ENCODE measurements at regions not wholly inside any gene's neighbourhood (a gene's known extent, or its start where the extent isn't known, plus 50 kb on each side); places are given as distances from the start of the nearest gene placed in this dataset.
"Not testable (repeated sequence)": the region's sequence is repeated elsewhere in the genome, so short reads cannot be mapped to it uniquely, and the experiment has no call there.

DNA sequence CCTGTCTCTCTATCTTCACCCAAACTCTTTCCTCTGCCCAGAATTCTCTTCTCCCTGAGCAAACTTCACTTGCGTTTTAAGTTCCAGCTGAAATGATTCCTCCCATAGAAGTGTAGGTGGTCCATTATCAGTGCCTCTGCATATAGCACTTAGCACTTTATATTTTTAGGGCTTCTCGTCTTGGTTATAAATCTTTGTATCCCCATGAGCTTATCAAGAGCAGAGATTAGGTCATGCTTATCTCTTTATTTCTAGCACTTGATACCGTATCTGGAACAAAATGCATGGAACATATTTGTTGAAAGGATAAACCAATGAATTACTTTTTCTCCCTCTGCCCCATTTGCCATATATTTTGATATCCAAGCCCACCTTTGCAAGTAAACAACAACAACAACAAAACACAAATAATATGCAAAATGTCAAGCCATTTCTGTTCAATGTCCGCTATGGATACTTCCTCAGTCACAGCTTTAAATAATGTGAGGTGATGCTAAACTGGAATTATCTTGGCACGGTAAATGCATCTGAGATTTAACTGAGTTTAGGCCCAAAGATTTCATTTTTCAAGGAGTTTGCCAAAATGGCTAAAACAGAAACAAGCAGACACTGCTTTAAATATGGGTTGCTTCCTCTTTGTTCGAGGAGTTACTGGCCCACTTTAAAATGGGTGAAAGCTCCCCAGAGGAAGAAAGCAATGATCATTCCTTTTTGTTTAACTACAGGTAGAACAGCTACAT lies 106.2 kb upstream of the STMND1 start:
- no peak for DNase-seq (ENCODE audit: low spot score)
- TF ChIP-seq, protein P1, sequence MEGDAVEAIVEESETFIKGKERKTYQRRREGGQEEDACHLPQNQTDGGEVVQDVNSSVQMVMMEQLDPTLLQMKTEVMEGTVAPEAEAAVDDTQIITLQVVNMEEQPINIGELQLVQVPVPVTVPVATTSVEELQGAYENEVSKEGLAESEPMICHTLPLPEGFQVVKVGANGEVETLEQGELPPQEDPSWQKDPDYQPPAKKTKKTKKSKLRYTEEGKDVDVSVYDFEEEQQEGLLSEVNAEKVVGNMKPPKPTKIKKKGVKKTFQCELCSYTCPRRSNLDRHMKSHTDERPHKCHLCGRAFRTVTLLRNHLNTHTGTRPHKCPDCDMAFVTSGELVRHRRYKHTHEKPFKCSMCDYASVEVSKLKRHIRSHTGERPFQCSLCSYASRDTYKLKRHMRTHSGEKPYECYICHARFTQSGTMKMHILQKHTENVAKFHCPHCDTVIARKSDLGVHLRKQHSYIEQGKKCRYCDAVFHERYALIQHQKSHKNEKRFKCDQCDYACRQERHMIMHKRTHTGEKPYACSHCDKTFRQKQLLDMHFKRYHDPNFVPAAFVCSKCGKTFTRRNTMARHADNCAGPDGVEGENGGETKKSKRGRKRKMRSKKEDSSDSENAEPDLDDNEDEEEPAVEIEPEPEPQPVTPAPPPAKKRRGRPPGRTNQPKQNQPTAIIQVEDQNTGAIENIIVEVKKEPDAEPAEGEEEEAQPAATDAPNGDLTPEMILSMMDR (IDR thresholded peaks at IDR 0.05) = no peak
- no peaks in the 10 kb centered on the region for H3K27me3 Mint-ChIP-seq (ENCODE audit: low read depth)
- H3K9me3 Mint-ChIP-seq (ENCODE audit: low read depth) = no peaks in the 10 kb centered on the region
- H3K36me3 Mint-ChIP-seq (ENCODE audit: low read depth) = no peaks in the 10 kb centered on the region
- no peak overlapping the region for H3K4me3 Mint-ChIP-seq (ENCODE audit: unreplicated experiment)
- peaks cover 9% of the 10 kb centered on the region for H3K4me1 Mint-ChIP-seq (ENCODE audit: low read depth)
- H3K27ac Mint-ChIP-seq (ENCODE audit: unreplicated experiment) = no peak overlapping the region

DNA sequence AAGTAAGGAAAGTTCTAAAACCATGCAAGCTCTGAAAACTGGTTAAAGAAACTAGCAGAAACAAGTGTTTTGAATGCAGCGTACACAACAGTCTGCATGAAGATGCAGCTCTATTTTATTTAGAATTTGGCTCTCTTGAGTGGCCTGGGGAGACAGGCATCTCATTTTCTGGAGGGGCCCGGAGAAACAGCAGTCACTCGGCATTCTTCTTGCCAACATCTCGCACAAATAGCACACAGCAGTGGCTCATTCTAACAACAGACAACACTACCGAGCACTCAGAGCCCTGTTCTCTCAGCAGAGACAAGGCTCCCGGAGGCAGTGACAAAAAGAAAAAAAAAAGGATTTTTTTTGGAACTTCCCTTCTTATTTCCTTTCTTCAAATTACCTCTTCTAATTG lies 108.5 kb upstream of the STMND1 start:
- no peak overlapping the region for H3K4me3 Mint-ChIP-seq (ENCODE audit: unreplicated experiment)
- H3K36me3 Mint-ChIP-seq (ENCODE audit: low read depth) = peaks cover 4% of the 10 kb centered on the region
- H3K27me3 Mint-ChIP-seq (ENCODE audit: low read depth) = no peaks in the 10 kb centered on the region
- no peaks in the 10 kb centered on the region for H3K4me1 Mint-ChIP-seq (ENCODE audit: low read depth)
- TF ChIP-seq, protein P1 (IDR thresholded peaks at IDR 0.05) = no peak
- no peak overlapping the region for H3K27ac Mint-ChIP-seq (ENCODE audit: unreplicated experiment)
- H3K9me3 Mint-ChIP-seq (ENCODE audit: low read depth) = peaks cover 6% of the 10 kb centered on the region
- DNase-seq (ENCODE audit: low spot score) = no peak

DNA sequence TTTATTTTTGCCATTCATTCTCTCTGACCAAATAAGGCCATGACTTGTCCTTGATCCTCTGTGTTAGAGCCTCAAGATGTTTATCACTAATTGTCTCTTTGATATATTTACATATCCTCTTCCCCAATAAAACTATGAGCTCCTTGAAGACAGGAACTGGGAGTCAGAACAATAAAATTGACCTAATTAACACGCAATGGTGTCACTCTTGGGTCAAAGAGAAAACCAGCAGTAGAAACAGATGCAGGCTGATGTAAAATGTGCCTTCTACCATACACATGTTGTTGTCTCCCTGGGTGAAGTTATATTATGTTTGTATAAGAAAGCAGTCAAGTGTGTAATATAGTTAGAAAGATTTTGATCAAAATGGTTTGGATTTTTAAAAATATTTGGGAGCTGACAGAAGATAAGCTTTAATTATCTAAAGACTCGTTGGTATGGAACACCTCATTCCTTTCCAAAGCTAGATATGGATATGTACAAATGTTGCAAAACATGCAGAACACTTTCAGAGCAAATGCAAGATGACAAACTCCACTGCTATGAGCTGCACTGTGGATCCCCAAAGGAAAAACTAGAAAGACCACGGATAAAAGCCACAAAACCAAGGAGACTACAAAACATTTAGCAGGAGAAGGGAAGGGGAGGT lies 109.7 kb upstream of the STMND1 start:
- H3K27me3 Mint-ChIP-seq (ENCODE audit: low read depth) = no peaks in the 10 kb centered on the region
- no peaks in the 10 kb centered on the region for H3K4me1 Mint-ChIP-seq (ENCODE audit: low read depth)
- TF ChIP-seq, protein P1 (IDR thresholded peaks at IDR 0.05) = no peak
- no peak overlapping the region for H3K27ac Mint-ChIP-seq (ENCODE audit: unreplicated experiment)
- H3K36me3 Mint-ChIP-seq (ENCODE audit: low read depth) = peaks cover 4% of the 10 kb centered on the region
- no peak overlapping the region for H3K4me3 Mint-ChIP-seq (ENCODE audit: unreplicated experiment)
- H3K9me3 Mint-ChIP-seq (ENCODE audit: low read depth) = peaks cover 11% of the 10 kb centered on the region
- no peak for DNase-seq (ENCODE audit: low spot score)

DNA sequence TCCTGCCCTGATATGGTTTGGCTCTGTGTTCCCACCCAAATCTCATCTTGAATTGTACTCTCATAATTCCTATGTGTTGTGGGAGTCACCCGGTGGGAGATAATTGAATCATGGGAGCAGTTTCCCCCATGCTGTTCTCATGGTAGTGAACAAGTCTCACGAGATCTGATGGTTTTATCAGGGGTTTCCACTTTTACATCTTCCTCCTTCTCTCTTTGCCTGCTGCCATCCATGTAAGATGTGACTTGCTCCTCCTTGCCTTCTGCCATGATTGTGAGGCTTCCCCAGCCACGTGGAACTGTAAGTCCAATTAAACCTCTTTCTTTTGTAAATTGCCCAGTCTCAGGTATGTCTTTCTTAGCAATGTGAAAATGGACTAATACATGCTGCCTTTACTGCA lies 111.9 kb upstream of the STMND1 start:
- Mint-ChIP-seq H3K9me3 (ENCODE audit: low read depth) (peaks cover 11% of the 10 kb centered on the region), H3K4me1 (ENCODE audit: low read depth) (peaks cover 12% of the 10 kb centered on the region)
- DNase-seq (ENCODE audit: low spot score); H3K36me3 Mint-ChIP-seq (ENCODE audit: low read depth); H3K27me3 Mint-ChIP-seq (ENCODE audit: low read depth); H3K27ac Mint-ChIP-seq (ENCODE audit: unreplicated experiment); H3K4me3 Mint-ChIP-seq (ENCODE audit: unreplicated experiment): not testable (repeated sequence)

DNA sequence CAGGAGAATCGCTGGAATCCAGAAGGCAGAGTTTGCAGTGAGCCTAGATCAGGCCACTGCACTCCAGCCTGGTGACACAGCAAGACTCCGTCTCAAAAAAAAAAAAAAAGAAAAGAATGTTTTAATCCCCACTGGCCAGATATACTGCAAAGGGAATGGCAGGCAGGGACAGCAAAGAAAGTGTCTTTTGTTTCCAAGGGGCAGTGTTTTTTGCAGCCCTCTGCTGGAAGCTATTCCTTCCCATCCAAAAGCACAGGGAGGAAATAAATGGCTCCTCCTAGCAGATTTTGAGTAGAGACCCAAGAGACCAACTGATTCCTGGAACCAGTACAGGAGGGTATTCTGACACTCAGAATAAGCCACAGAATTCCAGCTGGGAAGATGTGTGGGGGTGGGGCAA lies 112.5 kb upstream of the STMND1 start:
- no peak overlapping the region for H3K27ac Mint-ChIP-seq (ENCODE audit: unreplicated experiment)
- H3K36me3 Mint-ChIP-seq (ENCODE audit: low read depth) = peaks cover 4% of the 10 kb centered on the region
- peaks cover 15% of the 10 kb centered on the region for H3K4me1 Mint-ChIP-seq (ENCODE audit: low read depth)
- DNase-seq (ENCODE audit: low spot score) = no peak
- H3K9me3 Mint-ChIP-seq (ENCODE audit: low read depth) = peaks cover 11% of the 10 kb centered on the region
- no peak overlapping the region for H3K4me3 Mint-ChIP-seq (ENCODE audit: unreplicated experiment)
- no peaks in the 10 kb centered on the region for H3K27me3 Mint-ChIP-seq (ENCODE audit: low read depth)
- TF ChIP-seq, protein P1 (IDR thresholded peaks at IDR 0.05) = no peak

Data from chondrocyte (in vitro differentiated cells).